Small intestine (tissue), 7 donors: ENCODE measurements at regions not wholly inside any gene's neighbourhood (a gene's known extent, or its start where the extent isn't known, plus 50 kb on each side); places are given as distances from the start of the nearest gene placed in this dataset.
"Not testable (repeated sequence)": the region's sequence is repeated elsewhere in the genome, so short reads cannot be mapped to it uniquely, and the experiment has no call there.

Experiments
- DNase-seq, 2 donors: peaks; one replicate each; pipeline versions ENCODE4 v3.0.0 to v3.0.0-alpha.2; 2013
- FAIRE-seq: peaks from 2 replicates; lab custom pipeline; 2012; peaks lifted over from hg19 to GRCh38; lab: Jason Lieb, UNC
- H3K27ac ChIP-seq, 3 donors: one replicate each; pipeline ENCODE4 v1.5.1; 2013; ENCODE audit warnings: low read length in 2 of 3, mild to moderate bottlenecking in 2 of 3, control low read depth in 1 of 3, inconsistent platforms in 1 of 3, low read depth in 1 of 3, moderate library complexity in 1 of 3
- H3K27me3 ChIP-seq, 3 donors: one replicate each; pipeline ENCODE4 v1.6.1; 2013; ENCODE audit warnings: low read length in 3 of 3, inconsistent platforms in 1 of 3; ENCODE audit not compliant: control insufficient read depth in 3 of 3, insufficient read depth in 3 of 3
- H3K36me3 ChIP-seq, 3 donors: one replicate each; pipeline ENCODE4 v1.6.1; 2013; ENCODE audit warnings: low read length in 3 of 3, inconsistent platforms in 1 of 3, low read depth in 1 of 3, mild to moderate bottlenecking in 1 of 3, moderate library complexity in 1 of 3; ENCODE audit not compliant: control insufficient read depth in 3 of 3, insufficient read depth in 2 of 3
- H3K4me1 ChIP-seq, 3 donors: one replicate each; pipeline ENCODE4 v1.6.1; 2013; ENCODE audit warnings: low read length in 2 of 3, inconsistent platforms in 1 of 3, low read depth in 1 of 3, mild to moderate bottlenecking in 1 of 3, moderate library complexity in 1 of 3; ENCODE audit not compliant: control insufficient read depth in 3 of 3, insufficient read depth in 2 of 3
- H3K4me3 ChIP-seq, 3 donors: one replicate each; pipeline ENCODE4 v1.5.1; 2013; ENCODE audit warnings: low read length in 3 of 3, control low read depth in 1 of 3, inconsistent platforms in 1 of 3, low read depth in 1 of 3, mild to moderate bottlenecking in 1 of 3, moderate library complexity in 1 of 3
- H3K9me3 ChIP-seq, 2 donors: one replicate each; pipeline ENCODE4 v1.6.1; 2013; ENCODE audit warnings: low read depth in 1 of 2, low read length in 1 of 2; ENCODE audit not compliant: control insufficient read depth in 2 of 2, insufficient read depth in 1 of 2
- WGBS, 3 donors: extraction: QIAGEN DNeasy Blood & Tissue Kit; methylation state at CpG; one replicate each; pipeline ENCODE4 v1.1.7; 2013; 5-methylcytosine and 5-hydroxymethylcytosine counted together
- donor health status: healthy with polysubstance abuse.
- donor health status: control.
- donor health status: control.
- donor health status: Bipolar disorder and iron deficiency.
- donor health status: healthy.

GRCh38 chr2:39870871-39871270 is 91.8 kb upstream of the THUMPD2 start:
- no peak for DNase-seq
- no peaks in the 10 kb centered on the region for H3K36me3 ChIP-seq
- no peaks in the 10 kb centered on the region for H3K4me1 ChIP-seq
- no peaks in the 10 kb centered on the region for H3K27me3 ChIP-seq
- FAIRE-seq = no peak
- H3K4me3 ChIP-seq = no peak overlapping the region
- H3K27ac ChIP-seq = no peak overlapping the region
- WGBS, 3 donors = 88 to 93% (median 89%) methylated on average over 3 of the region's 3 CpGs
- no peaks in the 10 kb centered on the region for H3K9me3 ChIP-seq

- WGBS, 3 donors = 71 to 86% (median 79%) methylated on average over 5 of the region's 5 CpGs
- H3K27ac ChIP-seq = no peak overlapping the region
- no peak for FAIRE-seq
These were observed 88.2 kb upstream of the THUMPD2 start for GRCh38 chr2:39867268-39867667.

GRCh38 chr2:39865751-39866150 is 86.7 kb upstream of the THUMPD2 start:
- H3K4me3 ChIP-seq = no peak overlapping the region
- peaks cover 0 to 7% of the 10 kb centered on the region in 2 donors for H3K9me3 ChIP-seq
- FAIRE-seq (no peak), DNase-seq (no peak)
- no peaks in the 10 kb centered on the region for H3K4me1 ChIP-seq
- 63 to 83% (median 78%) methylated on average over 3 of the region's 3 CpGs for WGBS, 3 donors
- no peak overlapping the region for H3K27ac ChIP-seq
- H3K27me3 ChIP-seq = no peaks in the 10 kb centered on the region
- H3K36me3 ChIP-seq = no peaks in the 10 kb centered on the region

More at GRCh38 chr2:39867268-39867667, 88.2 kb upstream of the THUMPD2 start:
- H3K4me1 ChIP-seq = no peaks in the 10 kb centered on the region
- H3K4me3 ChIP-seq = no peak overlapping the region
- no peaks in the 10 kb centered on the region for H3K27me3 ChIP-seq
- H3K9me3 ChIP-seq = peaks cover 0 to 7% of the 10 kb centered on the region in 2 donors
- DNase-seq = no peak
- no peaks in the 10 kb centered on the region for H3K36me3 ChIP-seq

GRCh38 chr2:39863672-39864071 is 84.6 kb upstream of the THUMPD2 start:
- H3K4me1 ChIP-seq, H3K27me3 ChIP-seq, FAIRE-seq, H3K36me3 ChIP-seq, DNase-seq, H3K27ac ChIP-seq, H3K9me3 ChIP-seq, H3K4me3 ChIP-seq: not testable (repeated sequence)
- WGBS, 3 donors = 72 to 93% (median 81%) methylated on average over 1 of the region's 1 CpG

- H3K9me3 ChIP-seq = peaks cover 0 to 7% of the 10 kb centered on the region in 2 donors
- no peaks in the 10 kb centered on the region for H3K27me3 ChIP-seq
- H3K4me1 ChIP-seq = no peaks in the 10 kb centered on the region
- H3K36me3 ChIP-seq = no peaks in the 10 kb centered on the region
- DNase-seq = no peak
- no peak overlapping the region for H3K4me3 ChIP-seq
- H3K27ac ChIP-seq = no peak overlapping the region
- no peak for FAIRE-seq
- WGBS, 3 donors = 73 to 80% (median 76%) methylated on average over 3 of the region's 3 CpGs
These were observed 81.5 kb upstream of the THUMPD2 start for GRCh38 chr2:39860538-39860937.

GRCh38 chr2:39858677-39859076 is 79.6 kb upstream of the THUMPD2 start:
- H3K4me1 ChIP-seq = no peaks in the 10 kb centered on the region
- H3K27ac ChIP-seq = no peak overlapping the region
- 69 to 85% (median 82%) methylated on average over 2 of the region's 2 CpGs for WGBS, 3 donors
- H3K4me3 ChIP-seq = no peak overlapping the region
- no peak for FAIRE-seq
- H3K27me3 ChIP-seq = no peaks in the 10 kb centered on the region
- peaks cover 0 to 1% of the 10 kb centered on the region in 2 donors for H3K9me3 ChIP-seq
- DNase-seq = no peak
- no peaks in the 10 kb centered on the region for H3K36me3 ChIP-seq

- Histone ChIP-seq H3K27me3 (no peaks in the 10 kb centered on the region), H3K9me3 (no peaks in the 10 kb centered on the region), H3K4me3 (no peak overlapping the region), H3K4me1 (no peaks in the 10 kb centered on the region), H3K27ac (no peak overlapping the region), H3K36me3 (no peaks in the 10 kb centered on the region)
- DNase-seq (no peak), FAIRE-seq (no peak)
- 87 to 94% (median 93%) methylated on average over 3 of the region's 3 CpGs for WGBS, 3 donors
These were observed 76.8 kb upstream of the THUMPD2 start for GRCh38 chr2:39855856-39856255.

- 71 to 82% (median 80%) methylated on average over 5 of the region's 5 CpGs for WGBS, 3 donors
- Histone ChIP-seq H3K27ac (no peak overlapping the region), H3K4me1 (no peaks in the 10 kb centered on the region), H3K27me3 (no peaks in the 10 kb centered on the region), H3K4me3 (no peak overlapping the region), H3K9me3 (no peaks in the 10 kb centered on the region), H3K36me3 (no peaks in the 10 kb centered on the region)
- DNase-seq (no peak), FAIRE-seq (no peak)
These were observed 75.7 kb upstream of the THUMPD2 start for GRCh38 chr2:39854771-39855170.

GRCh38 chr2:39852831-39853230 is 73.8 kb upstream of the THUMPD2 start:
- no peaks in the 10 kb centered on the region for H3K36me3 ChIP-seq
- H3K27ac ChIP-seq = no peak overlapping the region
- FAIRE-seq (no peak), DNase-seq (no peak)
- H3K4me1 ChIP-seq = no peaks in the 10 kb centered on the region
- no peak overlapping the region for H3K4me3 ChIP-seq
- no peaks in the 10 kb centered on the region for H3K9me3 ChIP-seq
- no peaks in the 10 kb centered on the region for H3K27me3 ChIP-seq
- WGBS, 3 donors = 73 to 86% (median 85%) methylated on average over 1 of the region's 1 CpG
